ENCODE measurements at regions not wholly inside any gene's neighbourhood (a gene's known extent, or its start where the extent isn't known, plus 50 kb on each side); places are given as distances from the start of the nearest gene placed in this dataset.

GRCh38 chr15:70219966-70220365, 122.2 kb upstream of the TLE3 start:
- no peaks in the 10 kb centered on the region for H3K9me3 ChIP-seq (ENCODE audit: low read depth, low read length)
- DNase-seq (ENCODE audit: low read depth, low spot score), result no peak
- H3K36me3 ChIP-seq (ENCODE audit: insufficient read depth, low read length), result no peaks in the 10 kb centered on the region
- no peak for TF ChIP-seq POLR2AphosphoS5 (IDR thresholded peaks at IDR 0.05; ENCODE audit: borderline replicate concordance, low read depth, low read length)
- TF ChIP-seq FOXP2 (optimal IDR thresholded peaks at IDR 0.05; ENCODE audit: control extremely low read depth, extremely low read length, insufficient read depth), result no peak
- no peak for TF ChIP-seq EZH2 (IDR thresholded peaks at IDR 0.05)
- no peak overlapping the region for H3K9ac ChIP-seq (ENCODE audit: insufficient read length)
- no peak overlapping the region for H3K4me3 ChIP-seq
- H3K27ac ChIP-seq, result no peak overlapping the region

GRCh38 chr15:70219256-70219895, 121.7 kb upstream of the TLE3 start:
- Histone ChIP-seq H3K27ac (no peak overlapping the region), H3K4me3 (no peak overlapping the region), H3K36me3 (ENCODE audit: insufficient read depth, low read length) (no peaks in the 10 kb centered on the region), H3K9ac (ENCODE audit: insufficient read length) (no peak overlapping the region), H3K9me3 (ENCODE audit: low read depth, low read length) (no peaks in the 10 kb centered on the region)
- TF ChIP-seq EZH2 (IDR thresholded peaks at IDR 0.05), result no peak
- TF ChIP-seq FOXP2 (optimal IDR thresholded peaks at IDR 0.05; ENCODE audit: control extremely low read depth, extremely low read length, insufficient read depth), result no peak
- no peak for TF ChIP-seq POLR2AphosphoS5 (IDR thresholded peaks at IDR 0.05; ENCODE audit: borderline replicate concordance, low read depth, low read length)
- no peak for DNase-seq (ENCODE audit: low read depth, low spot score)

GRCh38 chr15:70217226-70218160, 119.8 kb upstream of the TLE3 start:
- Histone ChIP-seq H3K9me3 (ENCODE audit: low read depth, low read length) (no peaks in the 10 kb centered on the region), H3K4me3 (no peak overlapping the region), H3K27ac (no peak overlapping the region), H3K36me3 (ENCODE audit: insufficient read depth, low read length) (no peaks in the 10 kb centered on the region), H3K9ac (ENCODE audit: insufficient read length) (peak overlapping the region; percentile 9)
- no peak for DNase-seq (ENCODE audit: low read depth, low spot score)
- no peak for TF ChIP-seq FOXP2 (optimal IDR thresholded peaks at IDR 0.05; ENCODE audit: control extremely low read depth, extremely low read length, insufficient read depth)

- Histone ChIP-seq H3K27ac (no peak overlapping the region), H3K9ac (ENCODE audit: insufficient read length) (no peak overlapping the region), H3K4me3 (no peak overlapping the region), H3K9me3 (ENCODE audit: low read depth, low read length) (no peaks in the 10 kb centered on the region), H3K36me3 (ENCODE audit: insufficient read depth, low read length) (no peaks in the 10 kb centered on the region)
- DNase-seq (ENCODE audit: low read depth, low spot score), result no peak
- no peak for TF ChIP-seq EZH2 (IDR thresholded peaks at IDR 0.05)
- no peak for TF ChIP-seq FOXP2 (optimal IDR thresholded peaks at IDR 0.05; ENCODE audit: control extremely low read depth, extremely low read length, insufficient read depth)
- TF ChIP-seq POLR2AphosphoS5 (IDR thresholded peaks at IDR 0.05; ENCODE audit: borderline replicate concordance, low read depth, low read length), result no peak
These were observed 118.2 kb upstream of the TLE3 start for GRCh38 chr15:70215951-70216350.

GRCh38 chr15:70214941-70215635, 117.4 kb upstream of the TLE3 start:
- no peak overlapping the region for H3K9ac ChIP-seq (ENCODE audit: insufficient read length)
- no peaks in the 10 kb centered on the region for H3K9me3 ChIP-seq (ENCODE audit: low read depth, low read length)
- H3K4me3 ChIP-seq, result no peak overlapping the region
- no peak overlapping the region for H3K27ac ChIP-seq
- H3K36me3 ChIP-seq (ENCODE audit: insufficient read depth, low read length), result no peaks in the 10 kb centered on the region
- TF ChIP-seq POLR2AphosphoS5 (IDR thresholded peaks at IDR 0.05; ENCODE audit: borderline replicate concordance, low read depth, low read length) (no peak), FOXP2 (optimal IDR thresholded peaks at IDR 0.05; ENCODE audit: control extremely low read depth, extremely low read length, insufficient read depth) (no peak), EZH2 (IDR thresholded peaks at IDR 0.05) (no peak)
- no peak for DNase-seq (ENCODE audit: low read depth, low spot score)

- Histone ChIP-seq H3K9me3 (ENCODE audit: low read depth, low read length) (no peaks in the 10 kb centered on the region), H3K9ac (ENCODE audit: insufficient read length) (no peak overlapping the region), H3K36me3 (ENCODE audit: insufficient read depth, low read length) (no peaks in the 10 kb centered on the region), H3K4me3 (no peak overlapping the region), H3K27ac (no peak overlapping the region)
- no peak for TF ChIP-seq EZH2 (IDR thresholded peaks at IDR 0.05)
- no peak for TF ChIP-seq FOXP2 (optimal IDR thresholded peaks at IDR 0.05; ENCODE audit: control extremely low read depth, extremely low read length, insufficient read depth)
- TF ChIP-seq POLR2AphosphoS5 (IDR thresholded peaks at IDR 0.05; ENCODE audit: borderline replicate concordance, low read depth, low read length), result no peak
- no peak for DNase-seq (ENCODE audit: low read depth, low spot score)
These were observed 116.6 kb upstream of the TLE3 start for GRCh38 chr15:70214276-70214675.

GRCh38 chr15:70213794-70214193, 116.1 kb upstream of the TLE3 start:
- no peak overlapping the region for H3K9ac ChIP-seq (ENCODE audit: insufficient read length)
- DNase-seq (ENCODE audit: low read depth, low spot score), result no peak
- no peaks in the 10 kb centered on the region for H3K9me3 ChIP-seq (ENCODE audit: low read depth, low read length)
- no peak overlapping the region for H3K4me3 ChIP-seq
- no peaks in the 10 kb centered on the region for H3K36me3 ChIP-seq (ENCODE audit: insufficient read depth, low read length)
- no peak for TF ChIP-seq EZH2 (IDR thresholded peaks at IDR 0.05)
- TF ChIP-seq FOXP2 (optimal IDR thresholded peaks at IDR 0.05; ENCODE audit: control extremely low read depth, extremely low read length, insufficient read depth), result no peak
- TF ChIP-seq POLR2AphosphoS5 (IDR thresholded peaks at IDR 0.05; ENCODE audit: borderline replicate concordance, low read depth, low read length), result no peak
- H3K27ac ChIP-seq, result no peak overlapping the region

- H3K9me3 ChIP-seq (ENCODE audit: low read depth, low read length), result no peaks in the 10 kb centered on the region
- H3K9ac ChIP-seq (ENCODE audit: insufficient read length), result no peak overlapping the region
- H3K4me3 ChIP-seq, result no peak overlapping the region
- H3K36me3 ChIP-seq (ENCODE audit: insufficient read depth, low read length), result no peaks in the 10 kb centered on the region
- TF ChIP-seq POLR2AphosphoS5 (IDR thresholded peaks at IDR 0.05; ENCODE audit: borderline replicate concordance, low read depth, low read length) (no peak), EZH2 (IDR thresholded peaks at IDR 0.05) (no peak)
- no peak overlapping the region for H3K27ac ChIP-seq
- DNase-seq (ENCODE audit: low read depth, low spot score), result no peak
These were observed 115.2 kb upstream of the TLE3 start for GRCh38 chr15:70212963-70213315.

Measured in SK-N-MC (cell line).